HUDEP-2 (cell line): ENCODE measurements at regions not wholly inside any gene's neighbourhood (a gene's known extent, or its start where the extent isn't known, plus 50 kb on each side); places are given as distances from the start of the nearest gene placed in this dataset.
A peak's percentile ranks its signal among the peaks of the same experiment; 100 is the strongest.

Source experiments
- DNase-seq, 76 experiments: peaks; one replicate each; lab custom pipeline; 2025; ENCODE audit not compliant: unreplicated experiment in 76 of 76; lab: John Stamatoyannopoulos, UW

DNA sequence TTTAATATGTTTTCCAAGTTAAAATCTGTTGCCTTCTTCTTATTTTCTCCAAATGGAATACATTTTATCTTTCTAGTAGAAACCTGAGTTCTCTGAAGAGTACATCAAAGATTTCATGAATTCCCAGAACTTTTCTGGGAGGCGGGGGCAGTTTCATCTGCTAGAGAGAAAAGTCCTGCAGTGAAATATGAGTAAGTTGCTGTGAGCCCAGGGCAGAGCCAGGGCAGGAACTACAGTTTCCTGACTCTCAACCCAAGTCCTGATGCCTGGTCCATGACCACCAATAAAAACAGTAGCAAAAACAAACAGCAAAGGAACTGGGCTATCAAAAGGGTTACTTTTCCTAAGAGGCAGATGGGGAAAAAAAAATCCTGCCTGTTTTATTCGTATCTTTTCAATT is 239.4 kb upstream of the CTSO start:
- no peak for DNase-seq

DNA sequence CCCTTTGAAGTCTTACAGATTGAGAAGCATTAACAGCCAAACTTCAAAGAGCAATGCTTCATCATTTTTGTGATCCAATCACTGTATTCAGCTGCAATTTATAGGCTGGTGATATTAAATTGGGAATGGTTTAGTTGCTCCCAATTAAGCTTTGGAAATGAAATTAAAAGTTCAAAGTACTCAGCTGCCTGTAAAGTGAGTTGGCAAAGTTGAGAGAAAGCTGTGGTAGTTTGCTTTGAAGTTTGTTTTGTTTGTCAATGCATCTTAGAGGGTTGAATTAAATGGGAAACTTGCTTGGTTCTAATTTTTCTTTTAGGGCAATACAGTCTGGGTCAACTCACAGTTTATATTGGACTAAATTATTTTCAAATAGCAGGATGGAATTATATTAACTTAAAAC is 238.4 kb upstream of the CTSO start:
- no peak for DNase-seq

DNA sequence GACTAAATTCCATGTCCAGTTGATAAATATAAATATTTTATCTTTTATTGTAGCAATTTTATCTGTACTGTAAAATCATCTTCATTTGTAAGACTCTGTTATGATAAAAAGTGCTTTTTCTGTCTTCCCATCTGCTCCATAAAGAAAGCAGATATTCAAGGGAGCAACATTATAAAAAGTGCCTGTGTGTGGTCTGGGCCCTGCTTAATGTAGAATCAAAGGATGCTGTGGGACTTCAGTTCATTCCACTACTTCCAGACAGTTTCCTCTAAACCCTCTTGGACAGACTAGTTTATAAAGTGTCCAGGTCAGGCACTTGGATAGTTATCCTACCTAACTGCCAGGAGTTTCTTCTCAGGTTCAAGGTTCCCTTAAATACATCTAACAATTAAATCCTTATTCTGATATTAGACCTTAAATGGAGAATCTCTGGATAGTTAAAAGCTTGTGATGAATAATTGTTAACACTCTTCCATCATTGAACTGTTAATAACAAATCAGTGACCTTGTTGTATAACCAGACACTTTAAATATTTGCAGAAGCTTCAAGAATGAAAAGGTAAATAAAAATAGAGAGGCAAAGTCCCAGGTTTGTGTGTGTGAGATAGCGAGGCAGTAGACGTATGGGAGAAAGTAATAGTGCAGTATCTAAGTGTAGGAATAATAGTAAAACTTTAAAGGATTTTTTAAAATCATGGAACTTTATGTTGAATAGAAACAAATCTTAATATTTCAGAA is 237.5 kb upstream of the CTSO start:
- no peak for DNase-seq

DNA sequence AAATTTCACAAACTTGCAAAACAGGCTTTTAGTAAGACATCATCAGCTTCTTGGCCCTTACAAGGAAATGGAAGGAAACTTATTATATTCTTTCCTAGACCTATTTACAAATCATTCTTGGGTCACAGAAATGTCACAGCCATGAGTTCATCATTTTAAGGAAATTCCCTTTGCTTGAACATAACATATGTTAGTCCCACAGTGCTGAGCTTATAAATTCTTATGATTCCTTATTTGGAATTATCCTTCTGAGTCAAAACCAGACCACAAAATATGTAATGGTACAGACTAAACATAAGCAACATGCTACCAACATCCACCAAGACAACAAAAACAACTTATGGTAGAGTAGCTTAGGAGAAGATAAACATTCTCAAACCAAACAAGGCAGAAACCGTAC is 236.9 kb upstream of the CTSO start:
- no peak for DNase-seq

DNA sequence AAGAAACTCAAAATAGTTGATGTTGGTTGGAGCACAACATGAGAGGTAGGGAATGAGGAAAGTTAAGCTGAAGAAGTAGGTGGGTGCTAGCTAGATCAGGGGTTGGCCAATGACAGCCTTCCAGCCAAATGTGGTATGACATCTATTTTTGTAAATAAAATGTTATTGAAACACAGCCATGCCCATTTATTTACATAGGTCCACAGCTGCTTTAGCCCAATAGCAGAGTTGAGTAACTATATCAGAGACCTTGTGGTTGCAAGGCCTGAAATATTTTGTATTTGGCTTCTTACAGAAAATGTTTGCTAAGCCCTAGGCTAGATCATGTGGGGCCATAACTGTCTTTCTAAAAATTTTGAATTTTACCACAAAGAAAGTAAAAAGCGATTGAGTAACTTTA is 234.9 kb upstream of the CTSO start:
- no peak for DNase-seq

DNA sequence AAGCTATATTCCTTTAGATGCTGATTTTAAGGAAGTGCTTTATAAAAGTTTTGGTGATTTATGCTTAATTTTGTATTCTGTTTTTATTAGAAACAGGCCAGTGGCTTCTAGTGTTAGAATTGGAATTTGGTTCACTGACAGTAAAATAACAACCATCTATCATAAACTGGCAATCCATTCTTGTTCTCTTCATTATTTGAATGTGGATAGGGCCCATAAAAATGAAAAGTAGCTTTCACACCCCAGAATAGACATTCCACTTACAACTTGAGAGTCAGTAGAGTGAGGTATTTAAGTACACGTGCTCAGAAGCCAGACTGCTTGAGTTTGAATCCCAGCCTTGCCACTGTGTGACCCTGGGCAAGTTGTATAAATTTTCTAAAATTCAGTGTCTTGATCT is 232.4 kb upstream of the CTSO start:
- DNase-seq: no peak

DNA sequence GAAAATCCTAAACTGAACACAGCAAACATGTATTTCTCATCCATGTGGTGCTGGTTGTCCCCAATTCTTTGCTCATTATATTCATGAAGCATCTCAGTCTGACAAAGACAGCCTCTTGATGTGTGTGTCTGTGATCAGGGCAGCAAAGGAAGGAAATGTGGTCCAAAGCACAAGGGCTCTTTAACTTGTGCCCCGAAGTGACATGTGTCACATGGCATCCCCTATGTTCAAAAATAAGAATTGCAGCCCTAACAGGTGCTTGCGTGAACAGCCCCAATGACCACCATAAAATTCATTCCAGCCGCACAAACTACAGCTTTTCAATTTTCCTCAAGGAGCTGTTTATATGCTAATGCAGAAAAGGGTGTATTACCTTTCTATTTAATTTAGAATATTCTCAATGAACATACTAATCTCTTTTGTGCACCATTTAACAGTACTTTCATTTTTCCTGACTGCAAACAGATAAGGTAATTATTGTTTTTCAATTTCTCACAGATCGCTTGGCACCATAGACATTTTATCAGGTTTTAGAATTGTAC is 231.9 kb upstream of the CTSO start:
- DNase-seq: no peak

DNA sequence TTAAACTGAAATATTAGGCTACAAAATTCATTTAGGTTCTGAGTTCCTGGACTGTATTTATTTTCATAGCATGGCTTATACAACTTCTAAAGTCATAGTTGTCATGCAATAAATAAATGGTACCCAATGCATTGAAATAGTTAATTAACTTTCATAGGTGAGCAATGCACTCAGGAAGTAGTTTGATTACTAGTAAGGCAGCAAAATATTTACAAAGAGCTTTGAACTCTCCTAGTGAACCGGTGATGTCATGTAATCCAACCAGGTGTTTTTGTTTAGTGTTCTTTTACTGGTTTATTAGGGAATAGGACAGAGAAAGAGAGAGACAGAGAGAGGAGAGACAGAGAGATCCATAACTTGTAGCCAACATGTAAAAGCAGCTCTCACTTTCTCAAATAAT is 228.6 kb upstream of the CTSO start:
- no peak for DNase-seq

DNA sequence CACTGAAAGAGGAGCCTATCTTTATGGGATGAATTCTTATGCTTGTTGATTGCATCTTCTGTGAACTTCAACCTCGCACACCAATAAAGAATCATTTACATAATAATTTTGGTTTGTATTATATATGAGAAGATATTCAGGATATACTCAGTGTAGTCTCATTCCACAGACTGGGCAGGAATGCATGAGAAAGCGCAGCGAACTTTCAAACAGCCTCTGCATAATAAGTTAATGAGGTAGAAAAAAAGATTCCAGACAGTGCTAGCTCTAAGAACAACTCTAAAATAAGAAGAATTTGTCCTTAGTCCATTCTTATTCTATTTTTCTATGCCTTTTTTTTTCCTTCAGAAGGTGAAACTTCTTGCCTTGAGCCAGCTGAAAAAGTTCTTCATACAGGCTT is 224.3 kb upstream of the CTSO start:
- no peak for DNase-seq

DNA sequence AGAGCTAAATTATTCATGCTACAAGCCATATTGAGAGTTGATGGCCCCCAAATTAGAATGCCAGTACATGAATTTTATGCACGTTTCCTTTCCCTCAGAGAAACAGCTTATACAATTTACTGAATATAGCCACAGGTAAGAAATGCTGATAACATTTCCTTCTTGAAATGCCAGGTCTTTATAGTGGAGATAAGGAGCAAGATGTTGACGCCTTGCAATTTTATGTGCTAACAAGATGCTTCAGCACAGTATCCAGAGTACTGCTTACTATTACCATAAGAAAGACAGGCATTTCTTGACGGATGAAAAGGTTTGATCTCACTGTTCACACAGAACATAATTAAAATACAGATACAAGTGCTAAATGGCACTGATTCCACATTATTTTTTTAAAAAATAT is 223.2 kb upstream of the CTSO start:
- no peak for DNase-seq

DNA sequence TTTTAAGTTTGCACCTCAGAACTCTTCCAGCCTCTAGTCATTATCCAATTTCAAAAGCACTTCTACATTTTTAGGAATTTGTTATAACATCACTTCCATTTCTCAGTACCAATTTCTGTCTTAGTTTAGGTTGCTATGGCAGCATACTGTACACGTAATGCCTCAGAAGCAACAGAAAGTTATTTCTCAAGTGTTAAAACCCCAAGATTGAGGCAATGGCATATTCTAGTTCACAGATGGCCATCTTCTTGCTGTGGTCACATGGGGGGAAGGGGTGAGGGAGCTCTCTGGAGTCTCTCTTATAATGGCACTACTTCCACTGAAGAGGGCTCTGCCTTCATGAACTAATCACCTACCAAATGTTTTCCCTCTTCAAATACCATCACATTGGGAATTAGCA is 220.3 kb upstream of the CTSO start:
- DNase-seq: no peak

DNA sequence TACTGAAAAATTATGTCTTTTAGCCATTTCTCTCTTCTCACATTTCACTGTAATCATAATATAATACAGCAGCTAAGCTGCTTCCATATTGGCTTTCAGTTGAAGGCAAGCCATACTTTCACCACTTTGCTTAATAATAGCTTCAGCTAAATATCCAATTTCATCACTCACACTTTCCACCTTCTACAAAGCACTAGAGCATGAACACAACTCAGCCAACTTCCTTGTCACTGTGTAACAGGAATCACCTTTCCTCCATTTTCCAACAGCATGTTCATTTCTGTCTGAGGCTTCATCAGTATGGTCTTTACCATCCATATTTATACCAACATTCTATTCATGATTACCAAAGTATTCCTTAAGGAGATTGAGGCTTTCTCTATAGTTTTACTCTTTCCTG is 219.8 kb upstream of the CTSO start:
- DNase-seq: no peak

DNA sequence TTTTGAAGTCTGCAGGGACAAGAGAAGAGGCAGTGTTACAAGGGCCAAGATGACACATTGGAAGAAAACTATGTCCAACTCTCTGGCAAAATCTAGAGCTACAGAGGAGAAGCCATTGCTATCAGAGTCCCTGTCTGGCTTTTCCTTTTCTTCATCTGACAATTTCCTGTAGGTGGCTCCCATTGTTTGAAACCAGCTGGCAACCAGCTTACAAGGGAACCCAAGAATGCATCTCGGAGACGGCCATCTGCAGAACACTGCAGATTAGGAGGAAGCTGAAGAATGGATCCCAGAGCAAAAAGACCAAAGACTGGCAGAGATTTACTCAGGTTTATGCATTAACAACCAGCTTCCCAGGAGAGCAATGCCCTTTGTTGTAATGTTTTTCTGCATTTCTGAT is 216.2 kb upstream of the CTSO start:
- DNase-seq: no peak

DNA sequence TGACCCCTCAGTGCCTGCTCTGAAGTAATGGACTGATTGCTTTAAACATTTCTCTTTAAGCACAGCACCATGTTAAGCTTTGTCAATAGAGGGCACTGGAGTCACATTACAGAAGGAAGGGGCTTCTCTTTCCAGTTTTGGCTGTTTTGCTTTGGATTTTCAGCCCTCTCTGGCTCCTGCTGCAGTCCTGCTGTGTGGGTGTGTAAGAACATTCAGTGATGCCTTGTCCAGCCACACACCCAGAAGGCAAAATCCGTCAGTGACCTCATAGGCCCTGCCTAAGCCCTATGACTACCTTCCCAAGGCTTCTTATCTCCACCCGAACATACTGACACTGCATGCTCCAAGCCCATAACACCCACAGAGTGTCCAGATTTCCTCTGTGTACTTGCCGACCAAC is 215.3 kb upstream of the CTSO start:
- peak in 25 of 76 experiments; percentile 0 to 62 (median 14) for DNase-seq

DNA sequence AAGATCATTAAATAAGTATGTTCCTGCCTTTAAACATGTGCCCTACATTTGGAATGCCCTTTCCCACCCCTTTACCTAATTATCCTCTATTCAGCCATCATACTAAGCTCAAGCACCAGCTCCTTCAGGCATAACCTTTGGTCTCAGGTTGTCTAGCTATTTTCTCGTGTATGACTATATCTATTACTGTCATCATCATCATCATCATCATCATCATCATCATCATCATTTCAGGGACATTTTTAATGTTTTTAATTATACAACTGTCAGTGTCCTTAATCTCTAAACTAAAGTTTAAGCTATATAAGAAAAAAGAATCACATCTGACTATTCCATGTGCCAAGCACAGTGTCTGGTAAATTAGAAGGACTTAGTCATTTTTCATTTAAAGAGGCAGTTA is 214.6 kb upstream of the CTSO start:
- no peak for DNase-seq

DNA sequence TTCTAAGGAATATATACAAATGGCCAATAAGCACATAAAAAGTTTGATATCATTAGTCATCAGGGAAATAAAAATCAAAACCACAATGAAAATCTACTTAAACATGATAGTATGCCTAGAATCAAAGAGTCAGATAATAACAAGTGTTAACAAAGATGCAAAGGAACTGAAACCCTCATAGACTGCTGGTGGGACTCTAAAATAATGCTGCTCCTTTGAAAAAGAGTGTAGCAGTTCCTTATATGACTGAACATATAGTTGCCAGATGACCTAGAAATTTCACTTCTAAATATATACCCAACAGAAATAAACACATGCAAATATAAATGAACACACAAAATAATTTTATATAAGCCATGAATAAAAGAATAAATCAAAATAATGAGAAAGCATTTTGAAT is 205.1 kb upstream of the CTSO start:
- DNase-seq: no peak

DNA sequence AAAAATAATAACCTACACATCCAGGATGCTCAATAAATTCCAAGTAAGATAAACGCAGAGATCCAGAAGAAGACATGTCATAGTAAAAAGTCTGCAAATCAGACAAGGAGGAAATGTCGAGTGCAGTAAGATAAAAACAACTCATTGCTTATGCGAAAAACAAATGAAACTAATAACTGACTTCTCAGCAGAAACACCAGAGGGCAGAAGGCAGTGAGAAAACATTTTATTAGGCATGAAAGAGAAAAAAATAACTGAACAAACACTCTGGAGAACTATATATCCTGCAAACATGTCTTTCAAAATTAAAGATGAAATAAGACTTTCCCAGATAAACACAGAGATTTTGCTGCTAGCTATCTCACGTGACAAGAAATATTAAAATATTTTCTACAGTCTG is 201.3 kb upstream of the CTSO start:
- DNase-seq: no peak

DNA sequence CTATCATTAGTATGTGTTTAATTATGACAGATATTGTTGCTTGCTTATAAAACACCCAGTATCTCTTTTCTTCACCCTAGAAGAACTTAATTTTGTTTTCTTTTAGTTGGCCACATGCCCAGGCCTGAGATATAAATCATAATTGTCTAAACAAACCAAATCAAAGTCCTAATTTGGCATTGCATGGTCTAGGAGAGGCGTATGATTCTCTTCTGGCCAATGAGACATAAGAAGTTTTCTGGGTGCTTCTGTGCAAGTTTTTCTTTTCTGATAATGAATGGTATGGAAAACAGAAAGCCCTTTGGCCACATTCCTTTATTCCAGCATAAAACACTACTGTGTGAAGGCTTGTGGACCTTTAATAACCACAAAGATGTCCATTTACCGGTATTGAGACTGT is 192.9 kb upstream of the CTSO start:
- no peak for DNase-seq

DNA sequence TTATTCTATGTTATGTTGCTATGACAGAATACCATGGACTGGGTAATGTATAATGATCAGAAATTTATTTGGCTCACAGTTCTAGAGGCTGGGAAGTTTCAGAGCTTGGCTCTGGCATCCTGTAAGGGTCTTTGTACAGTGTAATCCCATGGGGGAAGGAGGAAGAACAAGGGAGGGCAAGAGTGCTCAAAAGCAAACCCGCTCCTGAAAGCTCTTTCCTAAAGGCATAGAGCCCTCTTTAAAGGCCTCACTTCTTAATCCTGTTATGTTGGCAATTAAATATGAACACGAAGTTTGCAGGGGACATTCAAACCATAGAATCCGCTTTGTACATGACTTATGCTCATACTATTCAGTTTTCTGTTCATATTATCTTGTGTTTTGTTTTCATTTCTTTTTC is 191.3 kb upstream of the CTSO start:
- no peak for DNase-seq

DNA sequence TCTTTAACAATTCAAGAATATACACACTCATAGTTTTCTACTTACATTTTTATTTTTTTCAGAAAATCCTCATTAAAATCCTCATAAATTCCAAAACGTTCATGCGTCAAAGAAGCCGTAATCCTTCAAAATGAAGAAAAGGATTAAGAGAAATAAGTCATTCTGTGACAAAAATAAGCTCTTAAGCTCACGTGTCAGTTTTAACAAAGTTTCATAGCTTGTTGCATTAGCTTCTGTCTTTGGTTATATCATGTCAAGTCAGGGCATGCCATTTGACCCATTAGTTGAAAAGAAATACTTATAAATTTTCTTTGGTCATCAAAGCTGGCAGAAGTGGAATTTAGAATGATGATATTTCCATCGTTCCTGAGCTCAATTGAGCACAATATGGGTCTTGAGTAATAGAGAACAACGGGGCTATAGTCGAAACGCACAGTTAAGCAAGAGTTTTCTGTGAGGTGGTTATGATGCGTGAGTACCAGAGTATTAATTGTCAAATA is 185.2 kb upstream of the CTSO start:
- no peak for DNase-seq

DNA sequence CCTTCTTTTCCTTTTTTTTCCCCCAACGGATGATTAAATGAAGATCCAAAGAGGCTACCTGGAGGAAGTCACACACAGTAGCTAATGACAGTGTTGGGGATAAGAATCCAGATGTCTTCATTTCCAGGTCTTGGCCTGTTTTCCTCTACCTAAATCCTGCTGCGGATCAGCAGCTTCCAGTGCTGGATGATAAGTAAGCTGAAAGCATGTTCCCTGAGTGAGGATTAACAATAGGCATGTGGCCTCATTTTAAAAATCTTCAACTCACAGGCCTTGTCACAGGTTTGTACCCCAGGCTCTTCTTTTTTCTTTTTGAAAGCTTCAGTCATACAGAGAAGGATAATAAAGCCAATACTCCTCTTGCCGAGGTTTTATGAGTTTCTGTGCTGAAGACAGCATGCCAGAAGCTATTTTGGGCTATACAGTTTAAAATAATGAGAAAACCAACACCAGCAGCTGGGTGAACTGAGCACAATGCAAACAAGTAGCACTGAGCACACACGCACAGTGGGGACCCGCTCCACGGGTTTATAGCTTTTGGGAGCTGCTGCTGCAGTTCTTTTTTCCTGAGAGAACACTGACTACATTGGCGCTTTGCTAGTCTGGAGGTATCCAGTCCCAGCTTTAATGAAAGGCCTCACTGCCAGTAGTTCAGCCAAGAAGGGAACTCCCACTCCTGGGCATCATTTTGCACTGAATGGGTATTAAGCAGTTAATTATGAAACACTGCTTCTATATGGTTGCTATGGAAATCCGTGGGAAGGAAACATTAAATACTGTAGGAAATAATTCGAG is 184.2 kb upstream of the CTSO start:
- DNase-seq: no peak

DNA sequence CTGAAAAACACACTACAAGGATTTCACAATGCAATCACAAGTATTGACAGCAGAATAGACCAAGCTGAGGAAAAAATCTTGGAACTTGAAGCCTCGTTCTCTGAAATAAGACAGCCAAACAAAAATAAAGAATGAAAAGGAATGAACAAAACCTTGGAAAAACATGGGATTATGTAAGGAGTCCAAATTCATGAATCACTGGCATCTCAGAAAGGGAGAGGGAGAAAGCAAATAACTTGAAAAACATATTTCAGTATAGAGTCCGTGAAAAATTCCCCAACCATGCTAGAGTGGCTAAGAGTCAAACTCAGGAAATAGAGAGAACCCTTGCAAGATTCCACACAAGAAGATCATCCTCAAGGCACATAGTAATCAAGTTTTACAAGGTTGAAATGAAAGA is 178.5 kb upstream of the CTSO start:
- DNase-seq: no peak
